22Rv1 (cell line): ENCODE measurements at regions not wholly inside any gene's neighbourhood (a gene's known extent, or its start where the extent isn't known, plus 50 kb on each side); places are given as distances from the start of the nearest gene placed in this dataset.

Experiments used
- CTCF ChIP-seq: fragments of 450-650 bp; IDR thresholded peaks from 2 replicates; pipeline ENCODE4 v1.5.1; 2017; ENCODE audit warnings: mild to moderate bottlenecking
- ZFX ChIP-seq: fragments of 450-650 bp; IDR thresholded peaks from 2 replicates; pipeline ENCODE4 v1.6.1; 2017; ENCODE audit warnings: antibody characterized with exemption, borderline replicate concordance

GRCh38 chr5:155867522-155868088 lies 459.4 kb upstream of the SGCD start:
- TF ChIP-seq CTCF, result no peak
- no peak for TF ChIP-seq ZFX
